ENCODE measurements at regions not wholly inside any gene's neighbourhood (a gene's known extent, or its start where the extent isn't known, plus 50 kb on each side); places are given as distances from the start of the nearest gene placed in this dataset.

GRCh38 chr3:76026379-76026778 lies 241.0 kb upstream of the ZNF717 start:
- TF ChIP-seq, protein P1, sequence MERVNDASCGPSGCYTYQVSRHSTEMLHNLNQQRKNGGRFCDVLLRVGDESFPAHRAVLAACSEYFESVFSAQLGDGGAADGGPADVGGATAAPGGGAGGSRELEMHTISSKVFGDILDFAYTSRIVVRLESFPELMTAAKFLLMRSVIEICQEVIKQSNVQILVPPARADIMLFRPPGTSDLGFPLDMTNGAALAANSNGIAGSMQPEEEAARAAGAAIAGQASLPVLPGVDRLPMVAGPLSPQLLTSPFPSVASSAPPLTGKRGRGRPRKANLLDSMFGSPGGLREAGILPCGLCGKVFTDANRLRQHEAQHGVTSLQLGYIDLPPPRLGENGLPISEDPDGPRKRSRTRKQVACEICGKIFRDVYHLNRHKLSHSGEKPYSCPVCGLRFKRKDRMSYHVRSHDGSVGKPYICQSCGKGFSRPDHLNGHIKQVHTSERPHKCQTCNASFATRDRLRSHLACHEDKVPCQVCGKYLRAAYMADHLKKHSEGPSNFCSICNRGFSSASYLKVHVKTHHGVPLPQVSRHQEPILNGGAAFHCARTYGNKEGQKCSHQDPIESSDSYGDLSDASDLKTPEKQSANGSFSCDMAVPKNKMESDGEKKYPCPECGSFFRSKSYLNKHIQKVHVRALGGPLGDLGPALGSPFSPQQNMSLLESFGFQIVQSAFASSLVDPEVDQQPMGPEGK (tag by site-specific recombination; IDR thresholded peaks at IDR 0.05), result no peak
- TF ChIP-seq PBX3 (CRISPR knock-in tag; IDR thresholded peaks at IDR 0.05) (no peak), GLIS1 (tag by site-specific recombination; IDR thresholded peaks at IDR 0.05) (no peak), ZNF174 (tag by site-specific recombination; IDR thresholded peaks at IDR 0.05) (no peak)
- TF ChIP-seq, protein P2, sequence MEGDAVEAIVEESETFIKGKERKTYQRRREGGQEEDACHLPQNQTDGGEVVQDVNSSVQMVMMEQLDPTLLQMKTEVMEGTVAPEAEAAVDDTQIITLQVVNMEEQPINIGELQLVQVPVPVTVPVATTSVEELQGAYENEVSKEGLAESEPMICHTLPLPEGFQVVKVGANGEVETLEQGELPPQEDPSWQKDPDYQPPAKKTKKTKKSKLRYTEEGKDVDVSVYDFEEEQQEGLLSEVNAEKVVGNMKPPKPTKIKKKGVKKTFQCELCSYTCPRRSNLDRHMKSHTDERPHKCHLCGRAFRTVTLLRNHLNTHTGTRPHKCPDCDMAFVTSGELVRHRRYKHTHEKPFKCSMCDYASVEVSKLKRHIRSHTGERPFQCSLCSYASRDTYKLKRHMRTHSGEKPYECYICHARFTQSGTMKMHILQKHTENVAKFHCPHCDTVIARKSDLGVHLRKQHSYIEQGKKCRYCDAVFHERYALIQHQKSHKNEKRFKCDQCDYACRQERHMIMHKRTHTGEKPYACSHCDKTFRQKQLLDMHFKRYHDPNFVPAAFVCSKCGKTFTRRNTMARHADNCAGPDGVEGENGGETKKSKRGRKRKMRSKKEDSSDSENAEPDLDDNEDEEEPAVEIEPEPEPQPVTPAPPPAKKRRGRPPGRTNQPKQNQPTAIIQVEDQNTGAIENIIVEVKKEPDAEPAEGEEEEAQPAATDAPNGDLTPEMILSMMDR (tag by site-specific recombination; IDR thresholded peaks at IDR 0.05), result no peak
